Hepatocyte (in vitro differentiated cells): ENCODE measurements at regions not wholly inside any gene's neighbourhood (a gene's known extent, or its start where the extent isn't known, plus 50 kb on each side); places are given as distances from the start of the nearest gene placed in this dataset.

ENCODE experiments used
- DNase-seq: peaks from one replicate; pipeline ENCODE4 v3.0.0-alpha.2; 2016; ENCODE audit warnings: low spot score
- H2AFZ ChIP-seq: fragments of 200-600 bp; sonication (generic); 2 replicates; pipeline ENCODE4 v1.6.0; 2016; ENCODE audit warnings: antibody characterized with exemption, mild to moderate bottlenecking
- H3K27ac ChIP-seq: fragments of 200-600 bp; sonication (generic); 2 replicates; pipeline ENCODE4 v1.5.1; 2016; ENCODE audit warnings: mild to moderate bottlenecking
- H3K27me3 ChIP-seq: fragments of 200-600 bp; sonication (generic); 2 replicates; pipeline ENCODE4 v1.6.1; 2016
- H3K36me3 ChIP-seq: fragments of 200-600 bp; sonication (generic); replicated peaks from 2 replicates; pipeline ENCODE4 v1.5.1; 2016; ENCODE audit warnings: low read depth; ENCODE audit not compliant: insufficient read depth
- H3K4me1 ChIP-seq: fragments of 200-600 bp; sonication (generic); 2 replicates; pipeline ENCODE4 v1.5.1; 2016; ENCODE audit warnings: mild to moderate bottlenecking, moderate library complexity; ENCODE audit not compliant: insufficient read depth
- H3K4me2 ChIP-seq: fragments of 200-600 bp; sonication (generic); 2 replicates; pipeline ENCODE4 v1.6.0; 2016
- H3K4me3 ChIP-seq: fragments of 200-600 bp; sonication (generic); 2 replicates; pipeline ENCODE4 v1.5.1; 2016; ENCODE audit warnings: mild to moderate bottlenecking
- H3K79me2 ChIP-seq: fragments of 200-600 bp; sonication (generic); 2 replicates; pipeline ENCODE4 v1.6.0; 2017; ENCODE audit warnings: mild to moderate bottlenecking
- H3K9me2 ChIP-seq: fragments of 200-600 bp; sonication (generic); replicated peaks from 2 replicates; pipeline ENCODE4 v1.6.0; 2017; ENCODE audit warnings: mild to moderate bottlenecking; ENCODE audit not compliant: insufficient read depth
- H3K9me3 ChIP-seq: fragments of 200-600 bp; sonication (generic); 2 replicates; pipeline ENCODE4 v1.5.1; 2016; ENCODE audit warnings: low read depth, mild to moderate bottlenecking
- H4K20me1 ChIP-seq: fragments of 200-600 bp; sonication (generic); 2 replicates; pipeline ENCODE4 v1.6.0; 2016; ENCODE audit warnings: mild to moderate bottlenecking; ENCODE audit not compliant: insufficient read depth, poor library complexity, severe bottlenecking
- CTCF ChIP-seq: fragments of 200-600 bp; sonication (generic); IDR thresholded peaks from 2 replicates; pipeline ENCODE4 v1.5.1; 2016; ENCODE audit warnings: antibody characterized with exemption, mild to moderate bottlenecking; ENCODE audit not compliant: poor library complexity
- EZH2 ChIP-seq: fragments of 200-600 bp; sonication (generic); IDR thresholded peaks from 2 replicates; pipeline ENCODE4 v1.6.1; 2016; ENCODE audit warnings: antibody characterized with exemption, mild to moderate bottlenecking, borderline replicate concordance
- EZH2phosphoT487 ChIP-seq: fragments of 200-600 bp; sonication (generic); IDR thresholded peaks from one replicate; pipeline ENCODE4 v1.6.1; 2018; ENCODE audit warnings: antibody characterized with exemption, mild to moderate bottlenecking, low read depth, moderate library complexity; ENCODE audit not compliant: unreplicated experiment, severe bottlenecking
- WGBS: methylation state at CpG from one replicate; pipeline ENCODE4 v1.1.6; 2016; ENCODE audit warnings: low lambda C conversion rate; ENCODE audit errors: missing lambda C conversion rate; 5-methylcytosine and 5-hydroxymethylcytosine counted together

DNA sequence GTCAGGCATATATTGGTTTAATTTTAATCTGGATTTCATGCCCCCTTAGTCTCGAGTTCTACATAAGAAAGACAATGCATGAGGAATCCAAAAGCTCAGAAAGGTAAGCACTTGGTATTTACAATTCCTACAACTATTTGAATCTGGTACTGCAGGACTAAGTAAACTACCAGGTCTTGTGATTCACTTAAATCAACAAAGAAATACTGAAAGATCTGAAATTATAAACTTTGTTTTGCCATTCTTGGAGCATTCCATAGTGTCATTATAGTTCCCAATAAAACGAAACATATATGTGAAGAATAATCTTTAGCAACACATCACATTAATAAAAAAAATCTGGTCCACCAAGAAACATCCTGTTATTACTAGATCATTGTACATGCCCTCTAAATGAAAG lies 482.3 kb downstream of the ANKRD50 start:
- H3K36me3 ChIP-seq = no peaks in the 10 kb centered on the region
- no peaks in the 10 kb centered on the region for H3K9me2 ChIP-seq
- no peak overlapping the region for H3K27ac ChIP-seq
- no peak for TF ChIP-seq EZH2
- TF ChIP-seq EZH2phosphoT487 = no peak
- TF ChIP-seq CTCF = no peak
- no peaks in the 10 kb centered on the region for H3K27me3 ChIP-seq
- H3K4me1 ChIP-seq = no peaks in the 10 kb centered on the region
- no peak overlapping the region for H2AFZ ChIP-seq
- H3K9me3 ChIP-seq = peaks cover 5% of the 10 kb centered on the region
- no peak overlapping the region for H3K4me3 ChIP-seq
- no peaks in the 10 kb centered on the region for H4K20me1 ChIP-seq
- DNase-seq = no peak
- WGBS = 67% methylated on average over 2 of the region's 2 CpGs
- H3K79me2 ChIP-seq = no peaks in the 10 kb centered on the region
- no peak overlapping the region for H3K4me2 ChIP-seq

GRCh38 chr4:124234771-124235170 lies 477.8 kb downstream of the ANKRD50 start:
- 44% methylated on average over 2 of the region's 2 CpGs for WGBS
- Histone ChIP-seq H3K4me3 (no peak overlapping the region), H3K9me2 (no peaks in the 10 kb centered on the region), H3K9me3 (no peaks in the 10 kb centered on the region), H2AFZ (no peak overlapping the region), H3K36me3 (no peaks in the 10 kb centered on the region), H3K27ac (no peak overlapping the region), H3K4me1 (no peaks in the 10 kb centered on the region), H3K4me2 (no peak overlapping the region), H3K79me2 (no peaks in the 10 kb centered on the region), H3K27me3 (no peaks in the 10 kb centered on the region), H4K20me1 (no peaks in the 10 kb centered on the region)
- no peak for TF ChIP-seq CTCF
- TF ChIP-seq EZH2phosphoT487 = no peak
- no peak for TF ChIP-seq EZH2
- DNase-seq = no peak

DNA sequence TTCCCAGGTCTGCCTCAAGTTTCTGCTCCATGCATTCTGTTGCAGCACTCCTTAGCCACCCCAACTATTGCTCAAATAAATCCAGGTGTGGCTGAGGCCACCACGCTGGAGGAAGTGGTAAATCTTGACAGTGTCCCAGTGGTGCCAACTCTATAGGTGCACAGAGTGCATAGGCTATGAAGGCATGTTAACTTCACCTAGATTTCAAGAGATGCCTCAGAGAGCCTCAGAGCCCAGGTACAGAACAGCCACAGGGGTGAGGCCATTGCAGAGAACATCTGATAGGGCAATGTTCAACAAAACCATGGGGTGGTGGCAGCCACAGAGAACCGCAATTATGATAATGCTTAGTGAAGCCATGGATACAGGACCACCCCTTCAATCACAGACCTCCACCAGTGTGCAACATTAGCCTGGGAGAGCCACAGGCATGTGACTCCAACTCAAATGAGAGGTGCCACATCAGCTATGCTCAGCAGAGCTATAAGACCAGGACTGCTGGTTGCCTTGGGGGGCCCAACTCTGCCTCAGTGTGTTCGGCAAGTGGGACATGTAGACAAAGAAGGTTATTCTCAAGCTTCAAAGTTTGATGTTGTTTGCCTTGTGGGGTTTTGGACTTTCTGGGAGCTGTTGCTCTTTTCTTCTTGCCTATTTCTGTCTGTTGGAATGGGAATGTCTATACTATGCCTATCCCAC lies 468.7 kb downstream of the ANKRD50 start:
- TF ChIP-seq CTCF = no peak
- no peak for TF ChIP-seq EZH2
- TF ChIP-seq EZH2phosphoT487 = no peak
- no peak for DNase-seq
- H3K36me3 ChIP-seq = no peaks in the 10 kb centered on the region
- H3K79me2 ChIP-seq = no peaks in the 10 kb centered on the region
- H2AFZ ChIP-seq = no peak overlapping the region
- no peak overlapping the region for H3K27ac ChIP-seq
- no peaks in the 10 kb centered on the region for H4K20me1 ChIP-seq
- no peak overlapping the region for H3K4me3 ChIP-seq
- 94% methylated on average over 3 of the region's 3 CpGs for WGBS
- H3K4me2 ChIP-seq = no peak overlapping the region
- no peaks in the 10 kb centered on the region for H3K4me1 ChIP-seq
- no peaks in the 10 kb centered on the region for H3K9me3 ChIP-seq
- no peaks in the 10 kb centered on the region for H3K27me3 ChIP-seq
- no peaks in the 10 kb centered on the region for H3K9me2 ChIP-seq

DNA sequence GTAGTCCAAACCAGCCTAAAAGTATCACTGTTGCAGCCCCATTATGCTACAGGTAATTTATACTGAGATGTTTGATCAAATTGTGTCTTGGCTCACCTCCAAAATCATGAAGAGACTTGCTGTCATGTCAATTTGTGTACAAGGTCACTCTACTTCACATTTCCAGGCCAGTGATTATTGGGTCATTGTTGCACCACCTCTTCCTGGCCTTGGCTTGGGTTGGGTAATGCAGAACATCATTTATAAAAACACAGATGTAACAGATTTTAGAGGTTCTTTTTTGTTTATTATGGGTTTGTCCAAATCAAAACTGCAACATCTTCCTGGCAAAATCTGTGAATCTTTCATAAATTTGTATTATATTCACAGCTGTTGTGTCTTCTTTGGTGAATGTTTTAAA lies 459.5 kb downstream of the ANKRD50 start:
- TF ChIP-seq CTCF (no peak), EZH2phosphoT487 (no peak), EZH2 (no peak)
- H2AFZ ChIP-seq = no peak overlapping the region

More for the DNA sequence above, 459.5 kb downstream of the ANKRD50 start:
- no peaks in the 10 kb centered on the region for H3K79me2 ChIP-seq
- H3K4me2 ChIP-seq = no peak overlapping the region
- no peaks in the 10 kb centered on the region for H3K36me3 ChIP-seq
- no peaks in the 10 kb centered on the region for H3K9me2 ChIP-seq
- DNase-seq = no peak
- H3K4me3 ChIP-seq = no peak overlapping the region
- H4K20me1 ChIP-seq = no peaks in the 10 kb centered on the region
- H3K27ac ChIP-seq = no peak overlapping the region
- no peaks in the 10 kb centered on the region for H3K4me1 ChIP-seq
- no peaks in the 10 kb centered on the region for H3K27me3 ChIP-seq
- H3K9me3 ChIP-seq = no peaks in the 10 kb centered on the region
